Psoas muscle (tissue), 7 donors: ENCODE measurements at regions not wholly inside any gene's neighbourhood (a gene's known extent, or its start where the extent isn't known, plus 50 kb on each side); places are given as distances from the start of the nearest gene placed in this dataset.

ENCODE experiments used
- ATAC-seq, 4 donors: fragments of 200-7000 bp; cut with Tn5 transposase; one replicate each; pipeline ENCODE4 v1.9.1; 2020; ENCODE audit warnings: moderate library complexity in 3 of 4, mild to moderate bottlenecking in 2 of 4
- DNase-seq, 2 donors: peaks; one replicate each; pipeline ENCODE4 v3.0.0-alpha.2; 2020
- H3K27ac ChIP-seq: fragments of 200-600 bp; one replicate; pipeline ENCODE4 v1.8.0; 2022
- H3K27me3 ChIP-seq, 3 donors: fragments of 200-600 bp in 1 of 3; one replicate each; pipeline versions ENCODE4 v1.6.1 to v1.8.0; 2013 to 2022; ENCODE audit warnings: low read length in 2 of 3, mild to moderate bottlenecking in 2 of 3, moderate library complexity in 1 of 3; ENCODE audit not compliant: insufficient read depth in 3 of 3
- H3K36me3 ChIP-seq, 2 donors: fragments of 200-600 bp in 1 of 2; one replicate each; pipeline versions ENCODE4 v1.6.1 to v1.8.0; 2013 to 2022; ENCODE audit warnings: low read depth in 1 of 2, mild to moderate bottlenecking in 1 of 2, moderate library complexity in 1 of 2; ENCODE audit not compliant: insufficient read depth in 1 of 2
- H3K4me1 ChIP-seq: fragments of 200-600 bp; one replicate; pipeline ENCODE4 v1.8.0; 2022
- H3K4me3 ChIP-seq: fragments of 200-600 bp; one replicate; pipeline ENCODE4 v1.8.0; 2022; ENCODE audit warnings: mild to moderate bottlenecking
- H3K9me3 ChIP-seq: fragments of 200-600 bp; one replicate; pipeline ENCODE4 v1.8.0; 2022
- CTCF ChIP-seq: fragments of 200-600 bp; IDR thresholded peaks from one replicate; pipeline ENCODE4 v1.8.0; 2022; ENCODE audit warnings: antibody characterized with exemption
- WGBS, 3 donors: extraction: QIAGEN DNeasy Blood & Tissue Kit; methylation state at CpG; one replicate each; pipeline versions ENCODE4 v1.1.6 to v1.1.7; 2013; 5-methylcytosine and 5-hydroxymethylcytosine counted together
- intact Hi-C, 2 donors: fragments of 100-400 bp; cut with DNase I; formaldehyde crosslinking; loops; one replicate each; pipeline versions ENCODE4 v1.11.0 to v1.14.2; 2022
- donor health status: healthy with polysubstance abuse.
- donor health status: DM: no; HTN: no; CAD: no; lungs with moderate emphysema.
- donor health status: Bipolar disorder and iron deficiency.
- donor health status: healthy.
- donor health status: DM: yes; HTN: yes; CAD: no.
- donor health status: DM: no; HTN: no; CAD: no.
- donor health status: DM: yes; HTN: yes; CAD: no.

GRCh38 chr6:9914951-9915350, 499.9 kb downstream of the TFAP2A start:
- H3K9me3 ChIP-seq: no peaks in the 10 kb centered on the region
- no peak overlapping the region for H3K4me3 ChIP-seq
- TF ChIP-seq CTCF: no peak
- no peaks in the 10 kb centered on the region for H3K27me3 ChIP-seq
- intact Hi-C loops: no loop called here
- DNase-seq (no peak), ATAC-seq (no peak)
- H3K27ac ChIP-seq: no peak overlapping the region
- 86 to 87% (median 86%) methylated on average over 5 of the region's 5 CpGs for WGBS, 3 donors
- no peaks in the 10 kb centered on the region for H3K4me1 ChIP-seq
- no peaks in the 10 kb centered on the region for H3K36me3 ChIP-seq

- WGBS, 3 donors: 87 to 88% (median 87%) methylated on average over 1 of the region's 1 CpG
- intact Hi-C loops: no loop called here
- DNase-seq: no peak
- Histone ChIP-seq H3K4me3 (no peak overlapping the region), H3K36me3 (no peaks in the 10 kb centered on the region), H3K27me3 (no peaks in the 10 kb centered on the region), H3K27ac (no peak overlapping the region), H3K4me1 (no peaks in the 10 kb centered on the region), H3K9me3 (no peaks in the 10 kb centered on the region)
- no peak for ATAC-seq
- no peak for TF ChIP-seq CTCF
Measured at GRCh38 chr6:9901376-9901775, 513.5 kb downstream of the TFAP2A start.

GRCh38 chr6:9896806-9897205, 518.1 kb downstream of the TFAP2A start:
- TF ChIP-seq CTCF: no peak
- H3K4me3 ChIP-seq: no peak overlapping the region
- no peaks in the 10 kb centered on the region for H3K4me1 ChIP-seq
- H3K27me3 ChIP-seq: no peaks in the 10 kb centered on the region
- ATAC-seq: no peak
- H3K9me3 ChIP-seq: no peaks in the 10 kb centered on the region
- no peak for DNase-seq
- intact Hi-C loops: no loop called here
- H3K27ac ChIP-seq: no peak overlapping the region
- no peaks in the 10 kb centered on the region for H3K36me3 ChIP-seq
- 68 to 77% (median 69%) methylated on average over 3 of the region's 3 CpGs for WGBS, 3 donors

GRCh38 chr6:9890893-9891292, 524.0 kb downstream of the TFAP2A start:
- no peaks in the 10 kb centered on the region for H3K36me3 ChIP-seq
- no peak overlapping the region for H3K27ac ChIP-seq
- ATAC-seq (no peak), DNase-seq (no peak)
- H3K4me1 ChIP-seq: no peaks in the 10 kb centered on the region
- WGBS, 3 donors: 73 to 75% (median 73%) methylated on average over 4 of the region's 4 CpGs
- intact Hi-C loops: no loop called here
- TF ChIP-seq CTCF: no peak
- H3K27me3 ChIP-seq: no peaks in the 10 kb centered on the region
- H3K4me3 ChIP-seq: no peak overlapping the region
- no peaks in the 10 kb centered on the region for H3K9me3 ChIP-seq

- TF ChIP-seq CTCF: no peak
- ATAC-seq: no peak
Measured at GRCh38 chr6:9890469-9890868, 524.4 kb downstream of the TFAP2A start.

More at GRCh38 chr6:9890469-9890868, 524.4 kb downstream of the TFAP2A start:
- Histone ChIP-seq H3K27ac (no peak overlapping the region), H3K4me3 (no peak overlapping the region), H3K27me3 (no peaks in the 10 kb centered on the region), H3K4me1 (no peaks in the 10 kb centered on the region), H3K9me3 (no peaks in the 10 kb centered on the region), H3K36me3 (no peaks in the 10 kb centered on the region)
- 81 to 85% (median 85%) methylated on average over 3 of the region's 3 CpGs for WGBS, 3 donors
- no peak for DNase-seq
- intact Hi-C loops: no loop called here
